Thyroid gland (tissue), 4 donors: ENCODE measurements at regions not wholly inside any gene's neighbourhood (a gene's known extent, or its start where the extent isn't known, plus 50 kb on each side); places are given as distances from the start of the nearest gene placed in this dataset.

Experiments
- CTCF ChIP-seq, 6 experiments: fragments of 200-600 bp in 3 of 6; fragments of 450-650 bp in 3 of 6; sonication (generic) in 3 of 6; IDR thresholded peaks; one replicate each; pipeline ENCODE4 v1.5.1; 2016 to 2019; ENCODE audit warnings: antibody characterized with exemption in 6 of 6, mild to moderate bottlenecking in 2 of 6, inconsistent platforms in 1 of 6, moderate library complexity in 1 of 6
- POLR2A ChIP-seq, 2 donors: fragments of 450-650 bp; IDR thresholded peaks; one replicate each; pipeline ENCODE4 v1.6.1; 2017; ENCODE audit warnings: antibody characterized with exemption in 2 of 2, mild to moderate bottlenecking in 2 of 2, moderate library complexity in 1 of 2

- TF ChIP-seq POLR2A (IDR thresholded peaks at IDR 0.05) (no peak), CTCF (IDR thresholded peaks at IDR 0.05) (no peak)
Observed at GRCh38 chr6:28764761-28765282, 159.0 kb downstream of the TRIM27 start.
